NT2/D1 (cell line): ENCODE measurements at regions not wholly inside any gene's neighbourhood (a gene's known extent, or its start where the extent isn't known, plus 50 kb on each side); places are given as distances from the start of the nearest gene placed in this dataset.

Experiments
- SUZ12 ChIP-seq: IDR thresholded peaks from 2 replicates; pipeline ENCODE4 v1.6.1; 2011; ENCODE audit not compliant: insufficient read length, insufficient read depth; ENCODE audit errors: extremely low read depth
- YY1 ChIP-seq: IDR thresholded peaks from 2 replicates; pipeline ENCODE4 v1.6.1; 2011; ENCODE audit not compliant: insufficient read length, insufficient read depth
- ZNF274 ChIP-seq: IDR thresholded peaks from 2 replicates; pipeline ENCODE4 v1.6.1; 2011; ENCODE audit warnings: mild to moderate bottlenecking, low read depth, low read length

- no peak for TF ChIP-seq YY1
- no peak for TF ChIP-seq SUZ12
- TF ChIP-seq ZNF274: no peak
Observed at GRCh38 chr16:65499566-65499965, 377.7 kb upstream of the CDH11 start.
